Ureter (tissue), 1 donor: ENCODE measurements at regions not wholly inside any gene's neighbourhood (a gene's known extent, or its start where the extent isn't known, plus 50 kb on each side); places are given as distances from the start of the nearest gene placed in this dataset.
"Not testable (repeated sequence)": the region's sequence is repeated elsewhere in the genome, so short reads cannot be mapped to it uniquely, and the experiment has no call there.

Experiments
- DNase-seq: peaks from one replicate; pipeline ENCODE4 v3.0.0-alpha.2; 2020; ENCODE audit warnings: low spot score
- donor health status: DM: yes; HTN: yes; CAD: no.

DNA sequence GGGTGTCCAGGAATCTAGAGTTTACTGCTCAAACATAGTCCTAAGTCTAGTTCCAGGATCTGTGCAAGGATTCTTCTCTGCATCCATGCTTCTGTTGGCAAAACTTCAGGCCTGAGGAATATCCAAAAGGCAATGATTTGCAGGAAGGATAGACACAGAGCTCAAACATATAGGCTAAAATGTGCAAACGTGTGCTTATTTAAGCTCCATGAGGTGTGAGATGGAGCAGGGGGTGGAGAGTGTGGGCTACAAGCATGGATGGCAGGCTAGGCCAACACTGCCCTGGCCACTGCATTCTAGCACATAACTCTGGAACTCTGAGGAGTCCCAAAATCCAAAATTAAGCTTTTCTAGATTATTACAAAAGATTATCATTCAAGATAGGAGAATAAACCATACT, 301.1 kb downstream of the PAX3 start:
- DNase-seq: no peak

DNA sequence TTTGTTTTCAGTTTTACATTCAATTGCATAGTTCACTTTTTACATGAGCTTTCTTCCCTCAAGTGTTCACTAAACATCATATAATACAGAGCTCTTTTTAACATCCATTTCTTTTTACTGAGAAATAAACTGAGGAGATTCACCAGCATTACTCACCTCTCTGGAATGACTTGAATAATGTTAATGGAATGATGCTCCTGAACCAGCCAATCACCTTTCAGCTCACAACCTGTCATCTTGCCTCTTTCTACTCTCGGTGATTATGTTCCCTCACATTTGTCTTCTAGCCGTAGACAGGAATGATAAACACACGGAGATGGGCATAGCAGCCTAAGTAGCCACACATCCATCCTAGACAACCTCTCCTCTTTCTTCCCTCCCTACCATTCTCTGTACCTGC, 301.7 kb downstream of the PAX3 start:
- DNase-seq: no peak

DNA sequence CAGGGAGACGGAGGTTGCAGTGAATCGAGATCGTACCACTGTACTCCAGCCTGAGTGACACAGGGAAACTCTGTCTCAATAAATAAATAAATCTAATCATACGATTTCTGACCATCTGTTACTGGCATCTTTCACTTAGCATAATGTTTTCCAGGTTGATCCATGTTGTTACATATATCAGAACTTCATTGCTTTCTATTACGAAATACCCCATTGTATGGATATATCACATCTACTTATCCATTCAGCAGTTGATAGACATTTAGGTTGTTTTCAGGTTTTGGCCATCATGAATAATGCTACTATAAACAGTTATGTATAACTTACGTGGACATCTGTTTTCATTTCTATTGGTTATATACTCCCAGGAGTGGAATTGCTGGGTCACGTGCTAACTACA, 303.9 kb downstream of the PAX3 start:
- no peak for DNase-seq

DNA sequence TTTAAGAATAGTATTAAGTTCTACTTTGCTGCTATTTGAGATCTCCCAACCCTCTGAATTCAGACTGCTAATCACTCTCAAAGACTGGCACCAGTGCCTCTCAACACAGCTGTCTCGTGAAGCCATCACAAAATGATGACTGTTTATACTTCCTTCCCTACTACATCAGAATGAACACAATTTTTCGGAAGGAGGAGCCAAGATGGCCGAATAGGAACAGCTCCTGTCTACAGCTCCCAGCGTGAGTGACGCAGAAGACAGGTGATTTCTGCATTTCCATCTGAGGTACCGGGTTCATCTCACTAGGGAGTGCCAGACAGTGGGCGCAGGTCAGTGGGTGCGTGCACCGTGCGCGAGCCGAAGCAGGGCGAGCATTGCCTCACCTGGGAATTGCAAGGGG, 314.4 kb downstream of the PAX3 start:
- not testable (repeated sequence) for DNase-seq

DNA sequence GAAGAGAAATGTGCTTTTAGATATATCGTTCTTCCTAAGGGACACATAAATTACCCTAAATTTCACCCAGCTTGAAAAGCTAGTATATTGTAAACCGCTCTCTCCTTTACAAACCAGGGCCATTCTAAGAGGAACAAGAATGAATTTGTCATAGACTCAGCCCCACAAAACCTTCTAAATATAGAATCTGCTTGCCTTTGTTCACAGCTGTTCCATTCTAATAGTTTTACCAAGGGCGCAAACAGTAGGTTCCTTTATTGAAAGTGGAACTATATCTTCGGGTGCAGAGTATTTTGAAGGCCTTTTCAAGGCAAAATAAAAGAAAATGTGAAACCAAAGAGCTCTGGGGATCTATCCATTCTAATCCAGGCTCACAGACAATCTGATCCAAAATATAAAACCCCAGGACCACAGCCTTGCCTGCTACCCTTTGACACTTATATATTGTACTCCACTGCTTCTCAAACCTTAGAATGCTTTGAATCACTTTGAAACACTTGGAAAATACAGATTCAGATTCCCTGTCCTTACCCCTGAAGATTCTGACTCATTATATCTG, 316.8 kb downstream of the PAX3 start:
- DNase-seq: no peak

DNA sequence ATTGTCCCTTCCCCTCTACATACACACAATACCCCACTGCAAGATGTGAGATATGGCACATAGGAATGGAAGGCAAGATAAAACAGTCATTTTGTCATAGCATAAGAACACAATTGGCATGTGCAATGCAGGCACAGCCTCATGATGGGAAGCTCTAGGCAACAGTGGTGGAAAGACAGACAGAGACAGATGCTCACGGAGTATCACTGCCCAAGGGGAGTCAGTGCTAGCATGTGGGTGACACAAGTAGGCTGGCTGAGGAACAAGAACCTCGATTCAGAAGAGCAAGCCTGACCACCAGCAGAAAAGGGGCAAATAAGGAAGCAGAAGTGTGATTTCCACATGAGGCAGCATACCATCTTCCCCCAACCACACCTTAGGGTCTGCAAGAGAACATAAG, 323.6 kb downstream of the PAX3 start:
- DNase-seq: no peak

DNA sequence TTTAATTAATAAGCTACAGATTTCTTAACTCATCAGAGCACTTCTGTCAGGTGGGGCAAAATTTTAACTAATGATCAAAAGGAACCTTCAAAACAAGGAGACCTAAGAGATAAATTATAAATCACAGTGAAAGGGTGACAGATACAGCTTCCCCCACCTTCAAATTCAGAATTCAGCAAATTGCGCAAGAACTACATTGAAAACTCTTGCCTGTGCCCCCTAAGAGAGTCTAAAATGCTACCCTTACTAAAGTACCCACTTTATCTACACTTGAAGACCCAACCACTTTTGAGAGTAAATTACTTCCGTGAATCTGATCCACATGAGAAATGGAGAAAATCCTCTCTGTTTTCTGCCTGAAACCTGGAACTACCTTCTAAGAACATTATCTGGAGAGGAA, 324.9 kb downstream of the PAX3 start:
- no peak for DNase-seq

DNA sequence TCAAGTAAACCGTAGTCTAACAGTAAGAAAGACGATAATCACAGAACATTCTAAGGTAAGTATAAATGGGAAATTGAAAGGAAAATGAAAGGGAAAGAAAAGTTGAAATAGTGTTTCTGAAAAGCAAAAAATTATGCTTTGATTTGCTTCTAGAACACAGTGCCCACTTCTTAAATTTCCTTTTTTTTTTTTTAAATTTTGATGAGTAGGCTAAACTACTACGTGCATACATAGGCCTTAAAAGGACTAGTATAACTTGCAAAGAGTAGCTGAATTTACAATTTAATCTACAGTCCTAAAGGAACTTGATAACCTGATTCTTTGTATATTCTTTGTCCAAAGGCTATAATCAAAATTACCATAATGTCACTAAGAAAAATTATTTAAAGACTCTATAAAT, 325.3 kb downstream of the PAX3 start:
- DNase-seq: no peak

DNA sequence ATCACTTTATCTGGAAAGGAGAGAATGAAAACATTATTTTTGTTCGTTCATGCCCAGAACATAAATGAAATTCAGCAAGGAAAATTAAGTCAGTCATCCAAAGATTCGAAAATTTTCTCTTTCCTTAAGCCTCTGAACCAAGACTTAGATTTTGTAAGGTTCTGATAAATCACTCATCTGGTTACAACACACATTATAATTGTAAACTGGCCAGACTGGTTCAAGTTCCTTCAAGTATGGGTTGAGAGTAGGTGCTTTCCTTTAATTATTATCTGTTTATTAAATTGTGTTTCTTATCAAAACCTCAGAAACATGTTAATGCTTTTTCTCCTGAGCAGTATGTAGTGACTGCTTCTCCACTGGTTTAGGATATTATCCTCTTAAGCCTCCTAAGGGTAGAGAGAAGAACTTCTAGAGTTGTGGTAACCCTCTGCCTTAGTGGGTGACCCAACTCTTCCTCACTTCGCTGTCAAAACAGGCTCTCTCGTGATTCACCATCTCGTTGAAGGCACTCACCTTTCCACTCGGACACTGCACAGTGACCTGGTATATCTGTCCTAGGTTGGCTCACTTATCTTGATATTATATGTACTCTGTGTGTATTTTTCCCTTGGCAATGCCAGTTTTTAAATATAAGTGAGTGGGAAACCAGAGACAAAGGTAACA, 325.9 kb downstream of the PAX3 start:
- DNase-seq: no peak

DNA sequence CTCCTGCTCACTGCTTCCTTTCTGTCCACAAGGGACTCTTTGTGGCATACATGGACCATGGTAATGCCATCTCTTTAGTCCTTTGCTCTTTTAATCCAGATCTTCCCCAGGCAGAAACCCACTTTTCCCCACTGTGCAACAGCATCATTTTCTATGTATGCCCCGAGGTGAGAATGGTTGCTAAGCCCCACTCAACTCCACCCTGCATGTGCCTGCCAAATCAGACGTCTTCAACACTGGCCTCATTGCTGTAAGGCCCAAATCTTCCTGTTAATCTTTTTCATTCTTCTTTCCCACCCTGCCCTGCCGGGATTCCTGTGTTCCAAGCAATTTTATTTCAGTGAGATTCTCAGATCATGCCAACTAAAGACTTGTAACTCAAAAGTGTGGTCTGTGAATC, 328.4 kb downstream of the PAX3 start:
- no peak for DNase-seq

DNA sequence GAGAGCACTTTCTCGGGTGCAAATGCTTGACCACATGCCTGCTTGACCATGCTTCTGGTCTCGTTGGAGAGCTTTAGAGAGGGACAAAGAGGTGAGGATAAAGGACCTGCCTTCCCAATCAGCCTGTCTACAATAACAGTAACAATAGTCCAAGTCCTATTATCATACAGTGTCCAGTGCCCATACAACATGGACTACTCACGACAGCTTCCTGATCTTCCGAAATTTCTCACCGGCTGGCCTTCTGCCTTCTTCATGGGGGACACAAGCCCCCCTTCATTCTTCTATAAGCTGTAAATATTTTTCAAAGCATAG, 329.0 kb downstream of the PAX3 start:
- DNase-seq: no peak

DNA sequence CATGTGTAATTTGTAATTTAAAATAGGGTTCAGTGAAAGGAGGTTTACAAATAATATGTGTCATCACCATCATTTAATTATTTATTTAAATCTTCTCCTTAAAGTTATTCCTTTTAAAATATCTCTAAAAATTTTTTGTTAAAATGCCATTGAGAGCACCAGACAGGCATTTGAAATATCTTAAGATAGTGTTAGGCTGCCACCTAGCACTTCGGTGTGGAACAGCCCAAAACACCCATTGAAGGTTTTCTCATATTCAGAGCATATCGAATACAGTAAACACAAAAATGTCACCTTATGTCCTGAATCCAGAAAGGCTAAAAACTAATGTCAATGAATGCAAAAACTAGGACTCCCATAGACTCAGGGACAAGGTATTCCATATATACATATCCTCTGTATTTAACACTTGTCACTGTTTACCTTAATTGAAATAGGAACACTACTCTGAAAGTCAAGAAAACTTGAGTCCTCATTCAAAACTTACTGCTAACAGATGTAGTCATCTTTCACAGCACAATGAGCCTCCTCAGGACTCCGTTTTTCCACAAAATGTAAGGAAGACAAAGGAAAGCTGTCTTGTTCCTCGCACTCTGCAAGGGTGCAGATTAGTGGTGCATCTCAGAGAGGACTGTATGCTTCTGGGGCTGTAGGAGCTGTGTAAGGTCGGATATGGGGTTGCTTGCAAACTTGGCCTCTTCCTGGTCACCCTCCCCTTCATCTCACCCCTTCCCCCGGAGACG, 329.5 kb downstream of the PAX3 start:
- DNase-seq: no peak

DNA sequence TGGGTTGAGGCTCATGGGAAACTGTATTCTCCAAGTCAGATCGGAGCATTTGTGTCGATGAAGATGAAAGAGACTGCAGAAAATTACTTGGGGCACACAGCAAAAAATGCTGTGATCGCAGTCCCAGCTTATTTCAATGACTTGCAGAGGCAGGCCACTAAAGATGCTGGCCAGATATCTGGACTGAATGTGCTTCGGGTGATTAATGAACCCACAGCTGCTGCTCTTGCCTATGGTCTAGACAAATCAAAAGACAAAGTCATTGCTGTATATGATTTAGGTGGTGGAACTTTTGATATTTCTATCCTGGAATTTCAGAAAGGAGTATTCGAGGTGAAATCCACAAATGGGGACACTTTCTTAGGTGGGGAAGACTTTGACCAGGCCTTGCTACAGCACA, 336.6 kb downstream of the PAX3 start:
- DNase-seq: no peak

DNA sequence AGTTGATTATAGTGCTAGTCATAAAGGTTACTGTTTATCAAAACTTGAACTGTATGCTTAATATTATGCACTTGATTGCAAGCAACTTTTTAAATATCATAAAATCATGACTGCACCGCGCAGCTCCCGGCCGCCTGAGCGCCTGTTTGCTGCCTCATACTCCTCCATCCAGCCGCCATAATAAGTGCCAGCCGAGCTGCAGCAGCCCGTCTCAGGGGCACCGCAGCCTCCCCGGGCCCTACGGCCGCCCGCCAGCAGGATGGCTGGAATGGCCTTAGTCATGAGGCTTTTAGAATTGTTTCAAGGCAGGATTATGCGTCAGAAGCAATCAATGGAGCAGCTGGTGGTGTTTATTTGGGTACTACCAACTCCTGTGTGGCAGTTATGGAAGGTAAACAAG, 337.2 kb downstream of the PAX3 start:
- DNase-seq: no peak

DNA sequence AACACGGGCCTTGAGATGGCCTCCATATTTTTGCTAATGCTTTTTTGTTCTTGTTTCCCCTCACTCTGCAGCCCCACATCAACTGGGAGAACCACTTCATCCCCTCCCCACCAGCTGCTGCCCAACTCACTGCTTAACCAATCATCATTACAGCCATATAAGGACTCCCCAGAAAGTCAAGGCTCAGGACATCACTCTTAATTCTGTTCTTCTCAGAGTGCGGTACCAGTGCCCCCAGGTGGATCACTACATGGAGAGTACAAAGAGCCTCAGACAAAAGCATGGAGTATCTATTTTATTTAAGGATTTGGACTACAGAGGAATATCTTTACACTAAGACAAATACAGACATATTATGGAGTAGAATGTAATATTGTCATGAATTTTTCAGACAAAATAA, 340.6 kb downstream of the PAX3 start:
- no peak for DNase-seq

DNA sequence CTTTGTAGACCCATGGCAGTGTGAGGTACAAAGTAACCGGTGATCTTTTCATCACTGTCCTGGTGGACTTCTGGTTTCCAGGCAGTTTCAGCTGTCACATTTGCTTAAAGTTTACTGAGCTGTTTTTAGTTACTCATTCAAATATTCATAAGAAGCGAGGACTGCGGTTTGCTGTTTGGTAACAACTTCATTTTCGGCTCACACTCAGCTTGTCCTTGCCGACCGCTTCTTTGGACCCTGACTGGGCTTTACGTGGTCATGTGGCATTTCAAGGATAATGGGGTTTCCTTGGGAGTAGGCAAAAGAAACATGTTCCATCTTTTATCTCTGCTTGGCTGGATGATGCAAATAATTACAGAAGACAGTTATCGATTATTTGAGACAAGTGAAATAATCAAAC, 350.7 kb downstream of the PAX3 start:
- DNase-seq: no peak

DNA sequence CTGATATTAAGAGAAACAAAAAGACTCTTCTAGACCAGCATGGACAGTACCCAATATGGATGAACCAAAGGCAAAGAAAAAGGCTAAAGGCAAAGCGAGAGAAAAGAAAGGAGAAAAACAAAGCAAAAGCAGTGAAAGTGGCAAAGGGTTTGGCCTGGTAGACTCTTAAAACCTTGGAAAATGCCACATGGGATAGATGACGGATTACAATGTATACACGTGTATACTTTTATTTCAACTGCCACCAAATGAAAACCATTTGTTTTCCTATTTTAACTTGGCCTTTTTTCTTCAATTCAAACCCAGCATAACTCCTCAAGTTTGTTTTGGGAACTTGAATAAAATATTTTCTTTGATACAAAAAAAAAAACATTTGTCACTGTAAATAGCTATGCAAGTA, 354.3 kb downstream of the PAX3 start:
- DNase-seq: not testable (repeated sequence)

DNA sequence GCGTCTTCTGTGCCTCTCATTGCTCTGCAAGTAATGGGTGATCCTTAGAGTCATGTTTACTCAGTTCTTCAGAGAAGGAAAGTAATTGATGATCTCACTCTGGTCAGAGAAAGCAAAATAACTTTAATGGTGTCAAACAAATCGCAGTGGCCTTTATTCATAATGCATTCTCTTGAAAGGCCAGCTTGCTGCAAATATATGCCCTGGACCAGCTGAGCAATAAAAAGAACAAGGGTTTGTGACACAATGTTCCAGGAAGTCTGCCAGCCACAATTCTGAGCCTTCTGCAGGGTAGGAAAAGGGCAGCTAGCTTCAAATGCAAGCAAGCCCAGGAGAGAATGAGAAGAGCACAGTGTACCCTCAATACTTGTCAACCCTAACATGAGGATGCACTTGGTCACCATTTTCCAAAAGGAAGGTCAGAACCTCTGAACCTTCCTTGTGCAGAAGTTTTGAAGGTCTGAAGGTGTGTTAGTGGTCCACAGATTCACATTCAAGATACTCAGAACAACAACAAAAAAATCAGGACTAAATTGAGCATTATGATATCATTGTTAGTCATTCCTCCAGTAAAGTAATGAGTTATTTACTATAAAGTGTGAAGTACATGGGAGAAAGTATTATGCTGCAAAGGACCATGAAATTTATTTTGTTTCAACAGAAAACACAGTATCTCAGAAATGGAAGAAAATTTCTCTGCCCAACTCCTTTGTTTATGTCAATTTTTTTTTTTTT, 355.6 kb downstream of the PAX3 start:
- DNase-seq: peak; percentile 61

DNA sequence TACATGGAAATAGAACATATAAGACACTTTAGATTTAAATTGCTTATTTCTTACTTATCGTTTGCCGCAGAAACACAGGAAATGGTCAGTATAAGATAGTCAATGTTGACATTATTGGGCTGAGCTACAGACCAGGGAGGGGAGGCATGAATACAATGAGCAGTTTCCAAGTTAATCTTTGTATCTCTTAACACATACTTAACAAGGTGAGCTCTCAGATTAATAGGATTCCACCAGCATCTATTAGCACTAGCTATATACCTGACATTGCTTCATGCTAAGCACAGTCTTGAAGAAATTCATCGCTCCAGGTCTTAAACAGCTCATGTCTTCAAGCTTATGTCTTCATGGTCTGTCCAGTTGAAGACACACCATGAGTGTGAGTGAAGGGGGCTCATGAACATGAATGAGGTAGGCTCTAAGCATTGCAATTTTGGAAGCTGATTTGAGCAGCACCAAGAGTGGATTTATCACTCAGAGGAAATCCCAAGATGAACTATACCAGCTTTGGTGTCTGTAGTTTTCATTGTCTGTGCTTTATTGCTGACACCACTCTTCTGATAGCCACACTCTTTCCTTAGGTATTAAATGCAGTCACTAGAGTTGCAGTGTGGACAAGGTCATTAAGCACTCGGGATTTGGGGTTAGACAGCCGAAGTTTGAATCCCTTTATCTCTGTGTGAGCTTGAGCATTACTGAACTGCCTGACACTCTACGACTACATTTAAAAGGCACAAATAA, 359.3 kb upstream of the EPHA4 start:
- no peak for DNase-seq

DNA sequence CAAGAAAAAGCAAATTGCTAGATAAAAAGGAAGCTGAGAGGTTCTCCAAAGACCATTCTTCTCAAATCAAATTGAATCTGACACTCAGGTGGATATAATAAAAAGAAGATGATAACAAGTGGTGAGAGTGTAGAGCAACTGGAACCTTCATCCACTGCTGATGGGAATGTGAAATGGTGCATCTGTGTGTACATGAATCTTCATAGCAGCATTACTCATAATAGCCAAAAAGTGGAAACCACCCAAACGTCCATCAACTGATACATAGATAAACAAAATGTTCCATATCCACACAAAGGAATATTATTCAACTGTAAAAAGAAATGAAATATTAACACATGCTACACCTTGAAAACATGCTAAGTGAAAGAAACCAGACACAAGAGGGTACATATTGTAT, 357.2 kb upstream of the EPHA4 start:
- no peak for DNase-seq

DNA sequence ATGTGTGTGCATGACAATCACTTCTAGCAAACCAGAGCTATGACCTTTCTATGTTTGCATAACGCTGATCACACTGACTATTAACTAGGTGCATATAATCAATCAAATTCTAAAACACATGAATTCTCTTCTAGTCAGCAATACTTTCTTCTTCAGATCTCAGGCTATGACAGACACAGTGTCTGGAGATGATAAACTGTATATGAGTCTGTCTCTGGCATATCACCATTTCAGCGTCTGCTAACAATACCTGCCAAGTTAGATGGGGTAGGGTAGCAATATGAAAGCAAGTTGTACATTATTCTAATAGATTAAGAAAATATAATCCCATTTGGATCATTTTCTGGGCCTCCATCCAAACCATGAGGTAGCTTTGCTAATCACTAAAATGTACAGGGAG, 354.2 kb upstream of the EPHA4 start:
- DNase-seq: no peak

DNA sequence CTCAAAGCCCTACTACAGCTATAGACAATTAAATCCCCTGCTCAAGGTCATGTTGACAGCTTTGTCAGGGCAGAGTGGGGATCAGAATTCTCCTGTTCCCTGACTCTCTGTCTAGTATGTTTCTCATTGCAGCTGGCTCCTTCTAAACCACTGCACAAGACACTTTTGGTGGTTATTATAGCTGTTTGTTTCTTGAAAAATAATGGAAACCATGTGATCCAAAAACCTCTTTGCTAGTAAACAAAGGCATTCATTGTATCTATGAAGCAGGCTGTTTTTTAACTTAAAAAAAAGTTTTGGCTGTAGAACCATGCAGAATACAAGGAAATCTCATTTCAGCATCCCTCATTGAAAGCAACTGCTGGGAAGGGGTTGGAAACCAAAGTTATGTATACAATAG, 352.5 kb upstream of the EPHA4 start:
- no peak for DNase-seq
